NB4 (cell line): ENCODE measurements at regions not wholly inside any gene's neighbourhood (a gene's known extent, or its start where the extent isn't known, plus 50 kb on each side); places are given as distances from the start of the nearest gene placed in this dataset.

ENCODE experiments used
- CTCF ChIP-seq: IDR thresholded peaks from one replicate; pipeline ENCODE4 v1.5.1; 2012; ENCODE audit warnings: low read depth, low read length
- MAX ChIP-seq: IDR thresholded peaks from 2 replicates; pipeline ENCODE4 v1.6.1; 2011; ENCODE audit warnings: low read depth, low read length
- MYC ChIP-seq: IDR thresholded peaks from 2 replicates; pipeline ENCODE4 v1.6.1; 2011; ENCODE audit warnings: low read depth, low read length
- POLR2A ChIP-seq: IDR thresholded peaks from 2 replicates; pipeline ENCODE4 v1.6.1; 2011; ENCODE audit warnings: mild to moderate bottlenecking; ENCODE audit not compliant: insufficient read length; ENCODE audit errors: extremely low read depth

- TF ChIP-seq POLR2A (no peak), CTCF (no peak), MAX (no peak), MYC (no peak)
Observed at GRCh38 chr2:239663364-239663924, 262.6 kb upstream of the HDAC4 start.
